Chondrocyte (in vitro differentiated cells): ENCODE measurements at regions not wholly inside any gene's neighbourhood (a gene's known extent, or its start where the extent isn't known, plus 50 kb on each side); places are given as distances from the start of the nearest gene placed in this dataset.

Experiments
- DNase-seq: peaks from one replicate; pipeline ENCODE4 v3.0.0; 2021; ENCODE audit warnings: mixed read lengths, low spot score
- H3K27ac Mint-ChIP-seq: one replicate; pipeline ENCODE4 v1.8.0; 2021; ENCODE audit warnings: mild to moderate bottlenecking, moderate library complexity, mixed read lengths; ENCODE audit not compliant: unreplicated experiment
- H3K27me3 Mint-ChIP-seq: 2 replicates; pipeline ENCODE4 v1.8.0; 2021; ENCODE audit warnings: low read depth, mixed read lengths
- H3K36me3 Mint-ChIP-seq: 2 replicates; pipeline ENCODE4 v1.8.0; 2021; ENCODE audit warnings: low read depth, mixed read lengths
- H3K4me1 Mint-ChIP-seq: 2 replicates; pipeline ENCODE4 v1.8.0; 2021; ENCODE audit warnings: low read depth, mild to moderate bottlenecking, mixed read lengths
- H3K4me3 Mint-ChIP-seq: one replicate; pipeline ENCODE4 v1.8.0; 2021; ENCODE audit warnings: mild to moderate bottlenecking, moderate library complexity, mixed read lengths; ENCODE audit not compliant: unreplicated experiment
- H3K9me3 Mint-ChIP-seq: 2 replicates; pipeline ENCODE4 v1.8.0; 2021; ENCODE audit warnings: low read depth, mixed read lengths
- CTCF ChIP-seq: fragments of 200-600 bp; sonication (generic); IDR thresholded peaks from 2 replicates; pipeline ENCODE4 v1.5.0; 2021; ENCODE audit warnings: antibody characterized with exemption, mild to moderate bottlenecking, moderate library complexity

GRCh38 chr11:93054279-93054678 lies 84.8 kb downstream of the MTNR1B start:
- no peak for TF ChIP-seq CTCF
- no peaks in the 10 kb centered on the region for H3K36me3 Mint-ChIP-seq
- no peak overlapping the region for H3K4me3 Mint-ChIP-seq
- H3K27ac Mint-ChIP-seq, result peak overlapping the region; percentile 96
- DNase-seq, result no peak
- H3K27me3 Mint-ChIP-seq, result no peaks in the 10 kb centered on the region
- peaks cover 65% of the 10 kb centered on the region for H3K4me1 Mint-ChIP-seq
- H3K9me3 Mint-ChIP-seq, result peaks cover 2% of the 10 kb centered on the region

DNA sequence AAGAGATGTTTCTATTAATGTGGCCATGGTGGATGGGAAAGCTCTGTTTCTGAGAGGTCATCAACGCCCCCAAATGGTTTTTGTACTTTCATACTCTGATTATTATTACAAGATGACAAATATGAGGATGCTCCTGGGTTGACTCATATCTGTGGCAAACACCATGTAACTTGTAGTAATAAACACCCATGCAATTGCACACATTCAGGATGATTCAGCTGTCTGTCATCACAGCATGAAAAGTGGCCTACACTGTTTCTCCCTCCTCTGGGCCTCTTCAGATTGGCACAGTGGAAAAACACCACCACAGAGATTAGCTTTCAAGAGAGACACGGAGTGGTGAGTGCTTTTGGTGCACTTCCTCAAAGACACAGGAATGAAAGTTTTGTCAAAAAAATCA lies 85.4 kb downstream of the MTNR1B start:
- no peak overlapping the region for H3K4me3 Mint-ChIP-seq
- H3K27me3 Mint-ChIP-seq, result no peaks in the 10 kb centered on the region
- H3K4me1 Mint-ChIP-seq, result peaks cover 65% of the 10 kb centered on the region
- H3K27ac Mint-ChIP-seq, result peak overlapping the region; percentile 96
- TF ChIP-seq CTCF, result no peak
- H3K9me3 Mint-ChIP-seq, result peaks cover 2% of the 10 kb centered on the region
- no peaks in the 10 kb centered on the region for H3K36me3 Mint-ChIP-seq
- no peak for DNase-seq

DNA sequence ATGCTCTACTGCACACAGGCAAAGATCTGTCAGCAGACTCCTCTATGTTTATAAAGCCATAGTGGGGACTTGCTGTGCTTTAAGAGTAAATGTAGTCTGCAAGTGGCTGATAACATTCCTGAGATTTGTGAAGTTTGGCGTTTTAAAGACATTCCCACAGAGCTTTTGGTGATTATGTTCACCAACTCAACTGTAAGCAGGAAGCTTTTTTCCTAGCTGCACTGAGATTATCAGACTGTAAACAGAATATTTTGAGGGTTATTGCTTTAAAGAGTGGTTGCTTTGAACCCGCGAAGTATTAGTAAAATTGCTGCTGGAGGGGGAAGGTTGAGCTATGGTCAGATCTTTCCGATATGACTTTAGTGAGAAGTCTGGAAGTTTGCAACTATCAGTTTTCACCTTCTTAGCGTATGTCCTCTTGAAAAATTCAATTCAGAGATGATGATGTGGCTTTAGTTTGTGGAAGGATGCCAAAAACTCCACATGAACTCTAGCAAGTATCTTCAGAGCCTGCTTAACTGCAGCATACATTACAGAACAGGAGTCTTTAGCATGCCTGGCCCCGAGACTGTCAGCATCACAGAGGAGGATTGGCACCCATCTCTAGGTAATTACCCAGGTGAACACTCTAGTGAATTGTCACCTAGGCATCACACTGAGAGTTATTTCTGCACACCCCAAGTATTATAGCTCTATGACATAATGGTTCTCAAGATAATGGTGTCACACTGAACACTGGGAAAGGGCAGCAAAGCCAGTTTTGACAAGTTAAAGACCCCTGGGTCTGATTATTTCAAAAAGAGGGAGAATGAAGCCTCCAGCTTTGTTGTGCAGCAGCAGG lies 89.9 kb downstream of the MTNR1B start:
- TF ChIP-seq CTCF, result no peak
- Mint-ChIP-seq H3K27me3 (no peaks in the 10 kb centered on the region), H3K36me3 (no peaks in the 10 kb centered on the region), H3K9me3 (peaks cover 2% of the 10 kb centered on the region), H3K4me3 (no peak overlapping the region), H3K27ac (peak overlapping the region; percentile 60), H3K4me1 (peaks cover 69% of the 10 kb centered on the region)
- no peak for DNase-seq

GRCh38 chr11:93063086-93063485 lies 93.6 kb downstream of the MTNR1B start:
- no peaks in the 10 kb centered on the region for H3K9me3 Mint-ChIP-seq
- no peak for DNase-seq

More at GRCh38 chr11:93063086-93063485, 93.6 kb downstream of the MTNR1B start:
- Mint-ChIP-seq H3K4me3 (no peak overlapping the region), H3K4me1 (peaks cover 59% of the 10 kb centered on the region), H3K27ac (no peak overlapping the region), H3K36me3 (peaks cover 3% of the 10 kb centered on the region), H3K27me3 (no peaks in the 10 kb centered on the region)
- TF ChIP-seq CTCF, result no peak
